ENCODE measurements at regions not wholly inside any gene's neighbourhood (a gene's known extent, or its start where the extent isn't known, plus 50 kb on each side); places are given as distances from the start of the nearest gene placed in this dataset.

GRCh38 chr10:117075064-117075463, 63.0 kb downstream of the VAX1 start:
- TF ChIP-seq CTCF (IDR thresholded peaks at IDR 0.05) (no peak), POLR2A (IDR thresholded peaks at IDR 0.05) (no peak)
